ENCODE measurements at regions not wholly inside any gene's neighbourhood (a gene's known extent, or its start where the extent isn't known, plus 50 kb on each side); places are given as distances from the start of the nearest gene placed in this dataset.

DNA sequence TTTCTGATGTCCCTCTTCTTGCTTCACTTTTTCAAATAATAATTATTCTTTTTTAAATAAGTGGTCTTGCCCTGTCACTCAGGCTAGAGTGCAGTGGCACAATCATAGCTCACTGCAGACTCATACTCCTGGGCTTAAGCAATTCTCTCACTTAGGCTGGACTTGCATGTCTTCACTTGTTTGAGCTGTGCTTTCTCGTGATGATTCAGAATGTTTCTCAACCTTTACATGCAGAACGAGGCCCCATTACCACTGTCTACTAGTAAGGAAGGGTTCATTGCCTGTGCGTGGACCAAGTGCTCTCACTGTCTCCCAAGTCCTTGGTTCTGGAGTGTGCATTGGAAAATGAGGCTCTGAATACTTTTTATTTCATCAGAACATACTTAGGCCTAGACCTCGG, 468.6 kb upstream of the COBL start:
- H3K36me3 ChIP-seq, result no peaks in the 10 kb centered on the region
- H3K27ac Mint-ChIP-seq, result no peak overlapping the region
- TF ChIP-seq EZH2 (IDR thresholded peaks at IDR 0.05) (no peak), CTCF (IDR thresholded peaks at IDR 0.05) (no peak), EZH2phosphoT487 (IDR thresholded peaks at IDR 0.05) (no peak)
- H3K4me2 ChIP-seq, result no peak overlapping the region
- H3K36me3 Mint-ChIP-seq, result no peaks in the 10 kb centered on the region
- H3F3A ChIP-seq (ENCODE audit: low read depth), result no peaks in the 10 kb centered on the region
- no peak overlapping the region for H3K4me3 Mint-ChIP-seq
- H3K27ac ChIP-seq, result no peak overlapping the region
- H4K20me1 ChIP-seq (ENCODE audit: low read depth), result no peaks in the 10 kb centered on the region
- DNase-seq (ENCODE audit: low spot score), result no peak
- H3K9me3 ChIP-seq (ENCODE audit: low read depth), result no peaks in the 10 kb centered on the region
- no peak overlapping the region for H3K4me3 ChIP-seq
- H3K27me3 Mint-ChIP-seq (ENCODE audit: insufficient read depth, low read depth), result no peaks in the 10 kb centered on the region
- H3K4me1 Mint-ChIP-seq, result peaks cover 3% of the 10 kb centered on the region
- no peak overlapping the region for H2AFZ ChIP-seq (replicated peaks)
- no peaks in the 10 kb centered on the region for H3K4me1 ChIP-seq
- H3K9ac ChIP-seq, result no peak overlapping the region
- H3K9me3 Mint-ChIP-seq, result peaks cover 4% of the 10 kb centered on the region
- no peaks in the 10 kb centered on the region for H3K79me2 ChIP-seq (ENCODE audit: low read depth)
- no peaks in the 10 kb centered on the region for H3K27me3 ChIP-seq

GRCh38 chr7:51783241-51783640, 466.6 kb upstream of the COBL start:
- DNase-seq (ENCODE audit: low spot score), result no peak
- H3K79me2 ChIP-seq (ENCODE audit: low read depth), result no peaks in the 10 kb centered on the region
- TF ChIP-seq EZH2phosphoT487 (IDR thresholded peaks at IDR 0.05), result no peak
- TF ChIP-seq EZH2 (IDR thresholded peaks at IDR 0.05), result no peak
- no peak for TF ChIP-seq CTCF (IDR thresholded peaks at IDR 0.05)
- H3K4me3 ChIP-seq, result no peak overlapping the region
- peaks cover 3% of the 10 kb centered on the region for H3K9me3 Mint-ChIP-seq
- H3K36me3 Mint-ChIP-seq, result no peaks in the 10 kb centered on the region
- H3K27ac Mint-ChIP-seq, result no peak overlapping the region
- no peak overlapping the region for H2AFZ ChIP-seq (replicated peaks)
- H3F3A ChIP-seq (ENCODE audit: low read depth), result no peaks in the 10 kb centered on the region
- H3K27me3 Mint-ChIP-seq (ENCODE audit: insufficient read depth, low read depth), result no peaks in the 10 kb centered on the region
- no peaks in the 10 kb centered on the region for H3K4me1 ChIP-seq
- H3K4me1 Mint-ChIP-seq, result peaks cover under 1% of the 10 kb centered on the region
- no peaks in the 10 kb centered on the region for H4K20me1 ChIP-seq (ENCODE audit: low read depth)
- H3K9me3 ChIP-seq (ENCODE audit: low read depth), result no peaks in the 10 kb centered on the region
- H3K36me3 ChIP-seq, result no peaks in the 10 kb centered on the region
- no peak overlapping the region for H3K27ac ChIP-seq
- H3K9ac ChIP-seq, result no peak overlapping the region
- no peak overlapping the region for H3K4me3 Mint-ChIP-seq
- H3K4me2 ChIP-seq, result no peak overlapping the region
- no peaks in the 10 kb centered on the region for H3K27me3 ChIP-seq

DNA sequence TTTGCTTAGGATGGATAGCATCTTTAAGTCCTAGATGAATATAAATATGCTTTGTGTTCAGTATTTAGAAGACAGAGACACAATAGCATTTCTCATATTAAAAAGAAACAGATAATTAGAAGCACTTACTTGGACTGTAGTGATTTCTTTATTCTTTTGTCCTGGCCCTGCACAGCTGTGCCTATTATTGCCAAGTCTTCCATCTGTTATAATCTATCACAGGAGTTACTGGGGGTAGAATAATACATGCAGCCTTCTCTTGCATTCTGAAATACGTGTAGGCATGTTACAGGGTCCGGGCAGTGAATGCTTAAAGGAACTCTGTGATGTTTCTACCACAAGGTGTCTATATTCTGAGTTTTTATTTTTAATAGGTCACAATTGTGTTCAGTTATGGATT, 461.5 kb upstream of the COBL start:
- Mint-ChIP-seq H3K4me3 (no peak overlapping the region), H3K36me3 (no peaks in the 10 kb centered on the region), H3K27ac (no peak overlapping the region), H3K27me3 (ENCODE audit: insufficient read depth, low read depth) (no peaks in the 10 kb centered on the region), H3K9me3 (peaks cover 2% of the 10 kb centered on the region), H3K4me1 (peaks cover 17% of the 10 kb centered on the region)
- no peak for DNase-seq (ENCODE audit: low spot score)
- H2AFZ ChIP-seq (replicated peaks), result no peak overlapping the region
- H3K4me3 ChIP-seq, result no peak overlapping the region
- TF ChIP-seq CTCF (IDR thresholded peaks at IDR 0.05), result no peak
- TF ChIP-seq EZH2phosphoT487 (IDR thresholded peaks at IDR 0.05), result no peak
- TF ChIP-seq EZH2 (IDR thresholded peaks at IDR 0.05), result no peak
- no peaks in the 10 kb centered on the region for H3K79me2 ChIP-seq (ENCODE audit: low read depth)
- no peak overlapping the region for H3K9ac ChIP-seq
- no peaks in the 10 kb centered on the region for H3F3A ChIP-seq (ENCODE audit: low read depth)
- H3K4me1 ChIP-seq, result peaks cover 11% of the 10 kb centered on the region
- H3K9me3 ChIP-seq (ENCODE audit: low read depth), result no peaks in the 10 kb centered on the region
- no peak overlapping the region for H3K4me2 ChIP-seq
- H3K27ac ChIP-seq, result no peak overlapping the region
- H3K27me3 ChIP-seq, result no peaks in the 10 kb centered on the region
- no peaks in the 10 kb centered on the region for H3K36me3 ChIP-seq
- H4K20me1 ChIP-seq (ENCODE audit: low read depth), result no peaks in the 10 kb centered on the region

- Histone ChIP-seq H3K4me1 (peaks cover 11% of the 10 kb centered on the region), H3K79me2 (ENCODE audit: low read depth) (no peaks in the 10 kb centered on the region), H2AFZ (replicated peaks) (no peak overlapping the region), H3K4me3 (no peak overlapping the region), H3K27me3 (no peaks in the 10 kb centered on the region), H4K20me1 (ENCODE audit: low read depth) (no peaks in the 10 kb centered on the region), H3K9me3 (ENCODE audit: low read depth) (no peaks in the 10 kb centered on the region), H3K9ac (no peak overlapping the region), H3K36me3 (no peaks in the 10 kb centered on the region), H3F3A (ENCODE audit: low read depth) (no peaks in the 10 kb centered on the region), H3K4me2 (no peak overlapping the region), H3K27ac (no peak overlapping the region)
- Mint-ChIP-seq H3K36me3 (no peaks in the 10 kb centered on the region), H3K9me3 (no peaks in the 10 kb centered on the region), H3K4me3 (no peak overlapping the region), H3K27me3 (ENCODE audit: insufficient read depth, low read depth) (peaks cover 3% of the 10 kb centered on the region), H3K27ac (no peak overlapping the region), H3K4me1 (peaks cover 27% of the 10 kb centered on the region)
- DNase-seq (ENCODE audit: low spot score), result peak; percentile 19
- TF ChIP-seq CTCF (IDR thresholded peaks at IDR 0.05), result no peak
- no peak for TF ChIP-seq EZH2phosphoT487 (IDR thresholded peaks at IDR 0.05)
- TF ChIP-seq EZH2 (IDR thresholded peaks at IDR 0.05), result no peak
Observed at GRCh38 chr7:51774178-51774577, 457.6 kb upstream of the COBL start.

All from neural progenitor cell (in vitro differentiated cells).